VCaP (cell line): ENCODE measurements at regions not wholly inside any gene's neighbourhood (a gene's known extent, or its start where the extent isn't known, plus 50 kb on each side); places are given as distances from the start of the nearest gene placed in this dataset.
"Not testable (repeated sequence)": the region's sequence is repeated elsewhere in the genome, so short reads cannot be mapped to it uniquely, and the experiment has no call there.

Experiments used
- H3K27ac ChIP-seq: fragments of 450-650 bp; 2 replicates; pipeline ENCODE4 v1.5.1; 2017
- TF ChIP-seq, protein P1 (sequence below): fragments of 450-650 bp; conservative IDR thresholded peaks from 2 replicates; pipeline ENCODE4 v1.5.1; 2017; ENCODE audit warnings: mild to moderate bottlenecking, moderate library complexity

- TF ChIP-seq, protein P1, sequence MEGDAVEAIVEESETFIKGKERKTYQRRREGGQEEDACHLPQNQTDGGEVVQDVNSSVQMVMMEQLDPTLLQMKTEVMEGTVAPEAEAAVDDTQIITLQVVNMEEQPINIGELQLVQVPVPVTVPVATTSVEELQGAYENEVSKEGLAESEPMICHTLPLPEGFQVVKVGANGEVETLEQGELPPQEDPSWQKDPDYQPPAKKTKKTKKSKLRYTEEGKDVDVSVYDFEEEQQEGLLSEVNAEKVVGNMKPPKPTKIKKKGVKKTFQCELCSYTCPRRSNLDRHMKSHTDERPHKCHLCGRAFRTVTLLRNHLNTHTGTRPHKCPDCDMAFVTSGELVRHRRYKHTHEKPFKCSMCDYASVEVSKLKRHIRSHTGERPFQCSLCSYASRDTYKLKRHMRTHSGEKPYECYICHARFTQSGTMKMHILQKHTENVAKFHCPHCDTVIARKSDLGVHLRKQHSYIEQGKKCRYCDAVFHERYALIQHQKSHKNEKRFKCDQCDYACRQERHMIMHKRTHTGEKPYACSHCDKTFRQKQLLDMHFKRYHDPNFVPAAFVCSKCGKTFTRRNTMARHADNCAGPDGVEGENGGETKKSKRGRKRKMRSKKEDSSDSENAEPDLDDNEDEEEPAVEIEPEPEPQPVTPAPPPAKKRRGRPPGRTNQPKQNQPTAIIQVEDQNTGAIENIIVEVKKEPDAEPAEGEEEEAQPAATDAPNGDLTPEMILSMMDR, result no peak
- 0 out of 2 replicates have a peak overlapping the region, but pooled peaks have one; percentile 26 for H3K27ac ChIP-seq
Measured at GRCh38 chr1:182248721-182249120, 142.9 kb downstream of the GLUL start.

- H3K27ac ChIP-seq, result not testable (repeated sequence)
Measured at GRCh38 chr1:182247813-182248212, 143.8 kb downstream of the GLUL start.

- no peak overlapping the region for H3K27ac ChIP-seq
- TF ChIP-seq, protein P1, result no peak
Measured at GRCh38 chr1:182246783-182247182, 144.8 kb downstream of the GLUL start.

DNA sequence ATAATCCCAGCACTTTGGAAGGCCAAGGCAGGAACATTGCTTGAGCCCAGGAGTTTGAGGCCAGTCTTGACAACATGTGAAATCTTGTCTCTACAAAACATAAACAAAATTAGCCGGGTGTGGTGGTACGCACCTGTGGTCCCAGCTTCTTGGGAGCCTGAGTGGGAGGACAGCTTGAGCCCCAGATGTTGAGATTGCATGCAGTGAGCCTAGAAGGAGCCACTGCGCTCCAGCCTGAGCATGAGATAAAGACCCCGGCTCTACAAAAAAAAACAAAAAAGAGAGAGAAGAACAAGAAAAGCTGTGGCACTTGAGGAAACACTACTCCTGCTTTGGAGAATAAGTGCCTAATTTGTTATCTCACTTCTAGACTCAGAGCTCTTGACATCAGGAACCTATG, 146.6 kb downstream of the GLUL start:
- H3K27ac ChIP-seq, result no peak overlapping the region
- TF ChIP-seq, protein P1, result no peak

DNA sequence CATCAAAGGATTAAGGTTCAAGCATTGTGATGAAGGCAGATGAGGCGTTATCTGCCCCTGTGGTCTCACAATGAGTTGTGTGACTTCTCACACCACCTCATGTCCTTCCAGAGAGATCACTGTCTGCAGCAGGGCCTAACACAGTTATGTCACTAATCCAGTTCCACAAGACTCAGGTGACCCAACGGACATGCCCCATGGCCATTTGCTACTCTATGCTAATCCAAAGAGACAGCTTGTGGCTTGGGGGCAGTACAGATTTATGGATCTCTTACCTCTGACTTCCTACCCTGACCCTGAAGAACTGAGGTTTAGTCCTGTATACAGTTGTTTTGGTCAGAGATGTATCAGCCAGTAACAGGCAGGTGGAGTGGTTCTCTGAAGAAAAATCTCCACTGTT, 147.1 kb downstream of the GLUL start:
- no peak overlapping the region for H3K27ac ChIP-seq
- TF ChIP-seq, protein P1, result no peak

DNA sequence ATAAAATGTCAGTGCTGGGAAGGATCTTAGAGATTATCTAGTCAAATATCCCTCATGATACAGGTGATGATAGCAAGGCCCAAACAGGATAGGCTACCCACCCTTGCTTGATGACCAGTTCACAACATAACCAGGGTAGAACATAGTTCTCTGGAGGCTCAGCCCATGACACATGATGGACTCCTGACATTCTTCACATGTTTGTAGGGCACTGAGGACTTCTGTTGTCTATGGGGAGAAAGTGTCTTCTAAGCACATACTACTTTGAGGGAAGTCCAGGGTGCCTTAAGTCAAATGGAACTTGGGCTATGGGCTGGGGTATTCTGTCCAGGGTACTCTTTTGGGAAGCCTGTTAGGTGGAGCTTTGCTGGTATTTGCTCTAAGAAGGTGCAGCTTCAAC, 148.9 kb downstream of the GLUL start:
- TF ChIP-seq, protein P1, result no peak
- H3K27ac ChIP-seq, result no peak overlapping the region

DNA sequence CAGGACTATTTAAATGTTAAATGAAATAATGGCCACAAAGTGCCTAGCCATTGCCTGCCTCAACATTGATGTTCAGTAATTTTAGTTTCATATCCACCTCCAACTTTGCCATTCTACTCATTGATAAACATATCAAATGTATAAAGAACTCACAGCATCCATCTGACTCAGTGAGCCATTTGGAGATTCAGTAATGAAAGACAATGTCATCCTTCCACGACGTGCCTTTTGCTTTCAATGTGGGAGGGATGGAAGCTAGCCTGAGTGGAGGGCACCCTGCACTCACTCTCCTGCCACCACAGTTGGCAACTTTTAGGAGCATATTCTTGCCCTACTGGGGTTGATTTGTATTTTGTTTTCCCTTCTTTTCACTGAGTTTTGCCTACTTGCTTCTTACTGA, 151.5 kb downstream of the GLUL start:
- no peak overlapping the region for H3K27ac ChIP-seq
- TF ChIP-seq, protein P1, result no peak

GRCh38 chr1:182238421-182238820, 153.2 kb downstream of the GLUL start:
- H3K27ac ChIP-seq, result no peak overlapping the region
- TF ChIP-seq, protein P1, result no peak
